Activated naive CD4-positive, alpha-beta T cell treated with anti-CD3 and anti-CD28 coated beads, Interleukin-2, amount 50 U/mL, for 16 hours (primary cell): ENCODE measurements at regions not wholly inside any gene's neighbourhood (a gene's known extent, or its start where the extent isn't known, plus 50 kb on each side); places are given as distances from the start of the nearest gene placed in this dataset.

Source experiments
- DNase-seq: peaks from one replicate; pipeline ENCODE4 v3.0.0-alpha.2; 2020

GRCh38 chr11:10641912-10642697, 51.5 kb downstream of the IRAG1 start:
- no peak for DNase-seq

GRCh38 chr11:10641177-10641911, 52.2 kb downstream of the IRAG1 start:
- no peak for DNase-seq

- no peak for DNase-seq
Observed at GRCh38 chr11:10640308-10640707, 53.2 kb downstream of the IRAG1 start.

GRCh38 chr11:10639350-10639749, 54.2 kb downstream of the IRAG1 start:
- DNase-seq = no peak

- no peak for DNase-seq
Observed at GRCh38 chr11:10638316-10638925, 55.1 kb downstream of the IRAG1 start.

- DNase-seq = no peak
Observed at GRCh38 chr11:10637731-10638151, 55.8 kb downstream of the IRAG1 start.

- DNase-seq = no peak
Observed at GRCh38 chr11:10634407-10634806, 59.1 kb downstream of the IRAG1 start.

GRCh38 chr11:10633261-10633660, 60.3 kb downstream of the IRAG1 start:
- DNase-seq = no peak

GRCh38 chr11:10632483-10632882, 61.1 kb downstream of the IRAG1 start:
- DNase-seq = no peak

GRCh38 chr11:10631761-10632160, 61.8 kb downstream of the IRAG1 start:
- DNase-seq = no peak

- no peak for DNase-seq
Observed at GRCh38 chr11:10629411-10630002, 61.0 kb upstream of the LYVE1 start.

- DNase-seq = peak; percentile 33
Observed at GRCh38 chr11:10628508-10629236, 60.2 kb upstream of the LYVE1 start.

- no peak for DNase-seq
Observed at GRCh38 chr11:10627816-10628215, 59.4 kb upstream of the LYVE1 start.

- no peak for DNase-seq
Observed at GRCh38 chr11:10627291-10627690, 58.8 kb upstream of the LYVE1 start.

- DNase-seq = no peak
Observed at GRCh38 chr11:10625982-10626311, 57.5 kb upstream of the LYVE1 start.

GRCh38 chr11:10625281-10625981, 57.0 kb upstream of the LYVE1 start:
- no peak for DNase-seq

GRCh38 chr11:10623797-10624761, 55.6 kb upstream of the LYVE1 start:
- no peak for DNase-seq

GRCh38 chr11:10622957-10623791, 54.7 kb upstream of the LYVE1 start:
- no peak for DNase-seq

GRCh38 chr11:10622108-10622507, 53.6 kb upstream of the LYVE1 start:
- DNase-seq = no peak

GRCh38 chr11:10619131-10619680, 50.7 kb upstream of the LYVE1 start:
- DNase-seq = no peak
